Panc1 (cell line): ENCODE measurements at regions not wholly inside any gene's neighbourhood (a gene's known extent, or its start where the extent isn't known, plus 50 kb on each side); places are given as distances from the start of the nearest gene placed in this dataset.

ENCODE experiments used
- ATAC-seq: fragments of 200-7000 bp; cut with Tn5 transposase; 2 replicates; pipeline ENCODE4 v1.9.1; 2020; ENCODE audit warnings: mild to moderate bottlenecking, moderate library complexity
- BruUV-seq: library from RNA; stranded (reverse); fragments of 400-500 nt; replicated peaks from 2 replicates; lab custom pipeline; 2021; lab: Mats Ljungman, UMichigan
- CTCF ChIA-PET: fragments of 300-600 bp; sonication (Branson Sonifier 250); formaldehyde crosslinking; loops from one replicate; lab custom pipeline; 2022; ENCODE audit warnings: antibody characterized with exemption; lab: Charles Lee
- POLR2A ChIA-PET: fragments of 300-600 bp; sonication (Branson Sonifier 250); formaldehyde crosslinking; loops from one replicate; lab custom pipeline; 2022; ENCODE audit warnings: antibody characterized with exemption; lab: Charles Lee
- DNase-seq: peaks from one replicate; pipeline ENCODE4 v3.0.0-alpha.2; 2010; ENCODE audit warnings: low read depth, low spot score
- H3K27ac ChIP-seq: 2 replicates; pipeline ENCODE4 v1.5.1; 2011; ENCODE audit warnings: mild to moderate bottlenecking, low read length, inconsistent platforms
- H3K27me3 ChIP-seq: fragments of 200-500 bp; sonication (Bioruptor generic); 2 replicates; pipeline ENCODE4 v1.6.0; 2014; ENCODE audit warnings: low read length, inconsistent platforms; ENCODE audit not compliant: control insufficient read depth, insufficient read depth
- H3K36me3 ChIP-seq: fragments of 200-500 bp; sonication (Bioruptor generic); 2 replicates; pipeline ENCODE4 v1.5.1; 2014; ENCODE audit warnings: inconsistent platforms, mild to moderate bottlenecking, low read length, moderate library complexity; ENCODE audit not compliant: control insufficient read depth, insufficient read depth
- H3K4me1 ChIP-seq: 2 replicates; pipeline ENCODE4 v1.5.1; 2011; ENCODE audit warnings: inconsistent platforms, mild to moderate bottlenecking, low read length, moderate library complexity; ENCODE audit not compliant: control insufficient read depth, insufficient read depth
- H3K4me3 ChIP-seq, 2 experiments: 2 replicates each; pipeline ENCODE4 v1.5.1; 2011 to 2012; ENCODE audit warnings: low read depth in 2 of 2, low read length in 2 of 2, mild to moderate bottlenecking in 2 of 2, inconsistent platforms in 1 of 2, moderate library complexity in 1 of 2
- H3K9me3 ChIP-seq: fragments of 200-500 bp; sonication (Bioruptor generic); 2 replicates; pipeline ENCODE4 v1.5.1; 2014; ENCODE audit warnings: low read depth, mild to moderate bottlenecking, inconsistent platforms, low read length, moderate library complexity; ENCODE audit not compliant: control insufficient read depth, insufficient read depth
- CTCF ChIP-seq: fragments of 450-650 bp; IDR thresholded peaks from 2 replicates; pipeline ENCODE4 v1.5.1; 2017; ENCODE audit warnings: mild to moderate bottlenecking
- POLR2AphosphoS5 ChIP-seq: IDR thresholded peaks from 2 replicates; pipeline ENCODE4 v1.6.1; 2012; ENCODE audit warnings: mild to moderate bottlenecking, low read depth, low read length, moderate library complexity
- REST ChIP-seq, 2 experiments: IDR thresholded peaks; 2 replicates each; pipeline ENCODE4 v1.6.1; 2011 to 2012; ENCODE audit warnings: low read depth in 2 of 2, control low read depth in 1 of 2, low read length in 1 of 2, mild to moderate bottlenecking in 1 of 2, moderate library complexity in 1 of 2; ENCODE audit not compliant: insufficient read depth in 1 of 2
- SIN3A ChIP-seq: IDR thresholded peaks from 2 replicates; pipeline ENCODE4 v1.6.1; 2012; ENCODE audit warnings: low read depth, mild to moderate bottlenecking, low read length, moderate library complexity, borderline replicate concordance; ENCODE audit not compliant: insufficient read depth
- TCF7L2 ChIP-seq: IDR thresholded peaks from 2 replicates; pipeline ENCODE4 v1.6.1; 2011; ENCODE audit warnings: mild to moderate bottlenecking, low read depth, low read length, inconsistent platforms
- in situ Hi-C: cut with HindIII; loops from 2 replicates; pipeline ENCODE4 v1.10.0; 2016; ENCODE audit warnings: low sequenced_read_pairs, low pct_unique_long_range_greater_than_20kb
- intact Hi-C: fragments of 100-400 bp; cut with micrococcal nuclease; formaldehyde crosslinking; loops from one replicate; pipeline ENCODE4 v1.10.0; 2022; ENCODE audit not compliant: unreplicated experiment

GRCh38 chr11:98674390-98674789, 346.4 kb upstream of the CNTN5 start:
- ChIA-PET CTCF (interaction anchor here (0.7 kb wide), 1 partner anchor 1695 kb away, joined by 3 read pairs; no protein-coding TSS in a partner anchor), POLR2A (no interaction called here)
- no peak overlapping the region for H3K4me3 ChIP-seq
- no peak overlapping the region for H3K27ac ChIP-seq
- in situ Hi-C loops = no loop called here
- no peaks in the 10 kb centered on the region for H3K4me1 ChIP-seq
- no peaks in the 10 kb centered on the region for H3K9me3 ChIP-seq
- H3K27me3 ChIP-seq = no peaks in the 10 kb centered on the region
- no peak for TF ChIP-seq REST (IDR thresholded peaks at IDR 0.05; ENCODE audit: insufficient read depth in 1 of 2, low read depth in 2 of 2, low read length in 1 of 2)
- no peak for TF ChIP-seq SIN3A
- TF ChIP-seq TCF7L2 = no peak
- no peak for TF ChIP-seq POLR2AphosphoS5
- no peak for TF ChIP-seq CTCF
- DNase-seq (no peak), ATAC-seq (no peak)
- intact Hi-C loops = no loop called here
- BruUV-seq = no TSS peak
- H3K36me3 ChIP-seq = no peaks in the 10 kb centered on the region

- no peak for ATAC-seq
- Histone ChIP-seq H3K4me3 (no peak overlapping the region), H3K27ac (no peak overlapping the region), H3K36me3 (no peaks in the 10 kb centered on the region), H3K9me3 (no peaks in the 10 kb centered on the region; the same call in 1 of the 2 replicates), H3K4me1 (no peaks in the 10 kb centered on the region), H3K27me3 (no peaks in the 10 kb centered on the region)
- DNase-seq = no peak
- intact Hi-C loops (no loop called here), in situ Hi-C loops (no loop called here)
- CTCF ChIA-PET = no interaction called here
- BruUV-seq = no TSS peak
- no peak for TF ChIP-seq SIN3A
- TF ChIP-seq CTCF = no peak
- no peak for TF ChIP-seq REST (IDR thresholded peaks at IDR 0.05; ENCODE audit: insufficient read depth in 1 of 2, low read depth in 2 of 2, low read length in 1 of 2)
- no peak for TF ChIP-seq POLR2AphosphoS5
- TF ChIP-seq TCF7L2 = no peak
- POLR2A ChIA-PET = no interaction called here
Measured at GRCh38 chr11:98679673-98680072, 341.1 kb upstream of the CNTN5 start.
